GM10266 (cell line): ENCODE measurements at regions not wholly inside any gene's neighbourhood (a gene's known extent, or its start where the extent isn't known, plus 50 kb on each side); places are given as distances from the start of the nearest gene placed in this dataset.

ENCODE experiments used
- DNase-seq: peaks from one replicate; pipeline ENCODE4 v3.0.0; 2012; ENCODE audit errors: extremely low spot score
- TF ChIP-seq, protein P1 (sequence below): IDR thresholded peaks from 2 replicates; pipeline ENCODE4 v1.5.1; 2012; ENCODE audit warnings: mild to moderate bottlenecking, low read depth; ENCODE audit not compliant: control insufficient read depth, insufficient read depth; ENCODE audit errors: missing control alignments

GRCh38 chr6:169008641-169009257 lies 244.9 kb downstream of the THBS2 start:
- TF ChIP-seq, protein P1, sequence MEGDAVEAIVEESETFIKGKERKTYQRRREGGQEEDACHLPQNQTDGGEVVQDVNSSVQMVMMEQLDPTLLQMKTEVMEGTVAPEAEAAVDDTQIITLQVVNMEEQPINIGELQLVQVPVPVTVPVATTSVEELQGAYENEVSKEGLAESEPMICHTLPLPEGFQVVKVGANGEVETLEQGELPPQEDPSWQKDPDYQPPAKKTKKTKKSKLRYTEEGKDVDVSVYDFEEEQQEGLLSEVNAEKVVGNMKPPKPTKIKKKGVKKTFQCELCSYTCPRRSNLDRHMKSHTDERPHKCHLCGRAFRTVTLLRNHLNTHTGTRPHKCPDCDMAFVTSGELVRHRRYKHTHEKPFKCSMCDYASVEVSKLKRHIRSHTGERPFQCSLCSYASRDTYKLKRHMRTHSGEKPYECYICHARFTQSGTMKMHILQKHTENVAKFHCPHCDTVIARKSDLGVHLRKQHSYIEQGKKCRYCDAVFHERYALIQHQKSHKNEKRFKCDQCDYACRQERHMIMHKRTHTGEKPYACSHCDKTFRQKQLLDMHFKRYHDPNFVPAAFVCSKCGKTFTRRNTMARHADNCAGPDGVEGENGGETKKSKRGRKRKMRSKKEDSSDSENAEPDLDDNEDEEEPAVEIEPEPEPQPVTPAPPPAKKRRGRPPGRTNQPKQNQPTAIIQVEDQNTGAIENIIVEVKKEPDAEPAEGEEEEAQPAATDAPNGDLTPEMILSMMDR: no peak
- no peak for DNase-seq

GRCh38 chr6:169005166-169005565 lies 248.5 kb downstream of the THBS2 start:
- no peak for DNase-seq
- TF ChIP-seq, protein P1: no peak

DNA sequence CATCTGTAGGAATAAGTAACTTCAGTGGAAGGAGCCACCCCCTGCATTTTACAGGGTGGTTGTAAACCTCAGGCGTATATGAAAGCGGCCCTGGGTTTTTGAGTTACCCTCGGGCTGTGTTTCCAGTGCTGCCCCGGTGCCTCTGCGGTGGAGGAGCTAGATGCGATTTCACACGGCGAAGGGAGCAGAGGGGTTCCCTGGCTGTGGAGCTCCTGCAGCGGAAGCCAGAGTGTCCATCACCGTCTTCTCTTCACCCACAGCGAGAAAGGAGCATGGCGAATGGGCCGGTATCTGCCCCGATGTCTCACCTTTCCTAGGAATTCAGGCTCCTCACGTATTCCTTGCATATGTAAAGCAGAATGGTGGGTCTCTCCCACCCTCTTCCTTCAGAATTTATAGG lies 253.6 kb downstream of the THBS2 start:
- TF ChIP-seq, protein P1: no peak
- no peak for DNase-seq

- no peak for DNase-seq
- TF ChIP-seq, protein P1: no peak
These were observed 254.3 kb downstream of the THBS2 start for GRCh38 chr6:168999392-168999791.

DNA sequence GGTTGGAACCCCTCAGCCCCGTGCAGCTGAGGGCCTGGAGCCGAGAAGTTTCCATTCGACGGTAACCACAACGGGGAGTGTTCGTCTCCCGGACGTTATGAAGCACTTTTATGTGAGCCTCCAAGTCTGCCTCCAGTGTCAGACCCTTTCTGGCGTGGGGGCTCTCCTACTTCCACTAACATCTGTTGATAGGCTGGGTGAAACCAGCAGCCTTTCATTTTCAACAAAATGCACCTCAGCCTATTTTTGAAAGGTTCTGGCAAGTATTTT lies 257.4 kb downstream of the THBS2 start:
- DNase-seq: no peak
- TF ChIP-seq, protein P1: no peak

GRCh38 chr6:168995526-168996355 lies 257.9 kb downstream of the THBS2 start:
- TF ChIP-seq, protein P1: no peak

DNA sequence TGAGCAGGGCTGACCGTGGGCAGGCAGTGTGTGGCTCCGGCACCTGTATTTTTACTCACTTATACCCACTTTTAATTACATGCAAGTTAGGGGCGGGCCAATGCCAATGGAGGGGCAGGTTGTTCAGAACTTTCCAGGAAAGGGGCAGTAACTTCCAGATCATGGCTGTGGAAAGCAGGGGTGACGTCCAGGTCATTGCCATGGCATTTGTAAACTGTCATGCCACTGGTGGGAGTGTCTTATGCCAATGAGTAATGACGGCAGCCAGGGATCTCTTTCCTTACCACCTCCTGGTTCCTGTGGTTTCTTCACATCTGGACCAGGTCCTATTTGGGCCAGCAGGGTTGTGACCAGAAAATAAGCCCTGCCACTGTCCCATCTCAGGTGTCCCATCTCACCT lies 258.7 kb downstream of the THBS2 start:
- TF ChIP-seq, protein P1: no peak

More at GRCh38 chr6:168995526-168996355, 257.9 kb downstream of the THBS2 start:
- no peak for DNase-seq

More for the DNA sequence above, 258.7 kb downstream of the THBS2 start:
- DNase-seq: no peak
